ENCODE measurements at regions not wholly inside any gene's neighbourhood (a gene's known extent, or its start where the extent isn't known, plus 50 kb on each side); places are given as distances from the start of the nearest gene placed in this dataset.

DNA sequence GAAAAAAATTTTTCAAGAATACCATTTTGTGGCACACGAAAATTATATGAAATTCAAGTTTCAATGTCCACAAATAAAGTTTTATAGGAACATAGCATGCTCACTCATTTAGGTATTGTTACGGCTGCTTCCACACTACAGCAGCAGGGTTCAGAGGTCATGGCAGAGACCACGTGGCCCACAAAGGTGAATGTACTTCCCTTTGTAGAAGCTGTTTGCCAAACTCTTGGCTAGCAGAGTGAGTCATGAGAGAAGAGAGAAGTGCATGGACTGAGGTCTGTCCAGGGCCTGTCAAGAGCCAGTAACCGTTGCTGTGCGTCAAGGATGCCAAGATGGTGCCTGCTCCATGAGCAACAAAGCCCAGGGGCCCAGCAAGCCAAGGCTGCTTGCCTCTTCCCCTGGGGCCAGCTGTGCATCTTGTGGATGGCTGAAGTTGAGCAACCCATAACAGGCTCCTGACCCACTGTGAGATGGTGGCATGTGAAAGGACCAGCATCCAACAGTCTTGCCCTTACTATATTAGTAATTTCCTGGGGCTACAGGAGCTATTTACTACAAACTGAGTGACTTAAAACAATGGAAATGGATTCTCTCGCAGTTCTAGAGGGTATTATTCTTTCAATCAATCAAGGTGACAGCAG, 64.8 kb upstream of the ATP5PO start:
- TF ChIP-seq SP1 (IDR thresholded peaks at IDR 0.05) (no peak), RXRA (IDR thresholded peaks at IDR 0.05) (peak; percentile 74 to 75), HNF4A (conservative IDR thresholded peaks at IDR 0.05) (peak; percentile 13 to 48), EGR1 (IDR thresholded peaks at IDR 0.05; ENCODE audit: low read depth in 2 of 2) (no peak)
- TF ChIP-seq, protein P1, sequence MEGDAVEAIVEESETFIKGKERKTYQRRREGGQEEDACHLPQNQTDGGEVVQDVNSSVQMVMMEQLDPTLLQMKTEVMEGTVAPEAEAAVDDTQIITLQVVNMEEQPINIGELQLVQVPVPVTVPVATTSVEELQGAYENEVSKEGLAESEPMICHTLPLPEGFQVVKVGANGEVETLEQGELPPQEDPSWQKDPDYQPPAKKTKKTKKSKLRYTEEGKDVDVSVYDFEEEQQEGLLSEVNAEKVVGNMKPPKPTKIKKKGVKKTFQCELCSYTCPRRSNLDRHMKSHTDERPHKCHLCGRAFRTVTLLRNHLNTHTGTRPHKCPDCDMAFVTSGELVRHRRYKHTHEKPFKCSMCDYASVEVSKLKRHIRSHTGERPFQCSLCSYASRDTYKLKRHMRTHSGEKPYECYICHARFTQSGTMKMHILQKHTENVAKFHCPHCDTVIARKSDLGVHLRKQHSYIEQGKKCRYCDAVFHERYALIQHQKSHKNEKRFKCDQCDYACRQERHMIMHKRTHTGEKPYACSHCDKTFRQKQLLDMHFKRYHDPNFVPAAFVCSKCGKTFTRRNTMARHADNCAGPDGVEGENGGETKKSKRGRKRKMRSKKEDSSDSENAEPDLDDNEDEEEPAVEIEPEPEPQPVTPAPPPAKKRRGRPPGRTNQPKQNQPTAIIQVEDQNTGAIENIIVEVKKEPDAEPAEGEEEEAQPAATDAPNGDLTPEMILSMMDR (IDR thresholded peaks at IDR 0.05; ENCODE audit: low read depth, low read length, missing input control) = no peak

All from liver (tissue), 3 donors.